SKM-1 (cell line): ENCODE measurements at regions not wholly inside any gene's neighbourhood (a gene's known extent, or its start where the extent isn't known, plus 50 kb on each side); places are given as distances from the start of the nearest gene placed in this dataset.

Experiments
- DNase-seq: peaks from one replicate; lab custom pipeline; 2025; ENCODE audit not compliant: unreplicated experiment; lab: John Stamatoyannopoulos, UW

- no peak for DNase-seq
These were observed 513.9 kb upstream of the MEX3C start for GRCh38 chr18:51711298-51711889.

- no peak for DNase-seq
These were observed 515.3 kb upstream of the MEX3C start for GRCh38 chr18:51712821-51713220.

GRCh38 chr18:51716277-51716676 lies 518.8 kb upstream of the MEX3C start:
- DNase-seq: no peak

- DNase-seq: no peak
These were observed 523.9 kb upstream of the MEX3C start for GRCh38 chr18:51721388-51721787.

GRCh38 chr18:51721996-51722395 lies 524.5 kb upstream of the MEX3C start:
- DNase-seq: no peak

- no peak for DNase-seq
These were observed 527.6 kb upstream of the MEX3C start for GRCh38 chr18:51724790-51725721.

GRCh38 chr18:51726614-51727013 lies 529.1 kb upstream of the MEX3C start:
- no peak for DNase-seq

GRCh38 chr18:51727780-51728179 lies 530.3 kb upstream of the MEX3C start:
- DNase-seq: no peak

- no peak for DNase-seq
These were observed 533.6 kb upstream of the MEX3C start for GRCh38 chr18:51731070-51731469.

- no peak for DNase-seq
These were observed 537.1 kb upstream of the MEX3C start for GRCh38 chr18:51734576-51734975.

- no peak for DNase-seq
These were observed 541.7 kb upstream of the MEX3C start for GRCh38 chr18:51739044-51739666.

- DNase-seq: no peak
These were observed 554.4 kb upstream of the MEX3C start for GRCh38 chr18:51751901-51752300.

- no peak for DNase-seq
These were observed 556.0 kb upstream of the MEX3C start for GRCh38 chr18:51753365-51754057.

GRCh38 chr18:51754566-51754965 lies 557.1 kb upstream of the MEX3C start:
- no peak for DNase-seq

- DNase-seq: no peak
These were observed 559.9 kb upstream of the MEX3C start for GRCh38 chr18:51757255-51757924.

- DNase-seq: no peak
These were observed 564.9 kb upstream of the MEX3C start for GRCh38 chr18:51762373-51762772.

- DNase-seq: no peak
These were observed 568.3 kb upstream of the MEX3C start for GRCh38 chr18:51765606-51766360.

- DNase-seq: no peak
These were observed 569.8 kb upstream of the MEX3C start for GRCh38 chr18:51767293-51767692.

GRCh38 chr18:51778115-51778514 lies 561.9 kb upstream of the DCC start:
- no peak for DNase-seq

GRCh38 chr18:51789871-51790270 lies 550.1 kb upstream of the DCC start:
- no peak for DNase-seq
